GM19438 (cell line): ENCODE measurements at regions not wholly inside any gene's neighbourhood (a gene's known extent, or its start where the extent isn't known, plus 50 kb on each side); places are given as distances from the start of the nearest gene placed in this dataset.
A peak's percentile ranks its signal among the peaks of the same experiment; 100 is the strongest.
"Not testable (repeated sequence)": the region's sequence is repeated elsewhere in the genome, so short reads cannot be mapped to it uniquely, and the experiment has no call there.

Source experiments
- ATAC-seq: cut with Tn5 transposase; IDR thresholded peaks from one replicate; pipeline ENCODE4 v1.9.1; 2021; ENCODE audit warnings: low read depth; ENCODE audit not compliant: unreplicated experiment

- ATAC-seq = no peak
Observed at GRCh38 chr6:139521338-139521737, 146.9 kb upstream of the CITED2 start.

GRCh38 chr6:139520321-139520768 lies 145.9 kb upstream of the CITED2 start:
- ATAC-seq = no peak

- ATAC-seq = no peak
Observed at GRCh38 chr6:139519571-139520031, 145.2 kb upstream of the CITED2 start.

- ATAC-seq = no peak
Observed at GRCh38 chr6:139519097-139519496, 144.6 kb upstream of the CITED2 start.

- no peak for ATAC-seq
Observed at GRCh38 chr6:139518556-139519091, 144.2 kb upstream of the CITED2 start.

- ATAC-seq = not testable (repeated sequence)
Observed at GRCh38 chr6:139517998-139518555, 143.6 kb upstream of the CITED2 start.

GRCh38 chr6:139515511-139515910 lies 141.1 kb upstream of the CITED2 start:
- ATAC-seq = no peak

GRCh38 chr6:139514819-139515218 lies 140.4 kb upstream of the CITED2 start:
- no peak for ATAC-seq

GRCh38 chr6:139510040-139510790 lies 135.8 kb upstream of the CITED2 start:
- ATAC-seq = no peak

GRCh38 chr6:139509167-139509566 lies 134.7 kb upstream of the CITED2 start:
- no peak for ATAC-seq

- no peak for ATAC-seq
Observed at GRCh38 chr6:139508576-139508975, 134.1 kb upstream of the CITED2 start.

GRCh38 chr6:139508023-139508422 lies 133.6 kb upstream of the CITED2 start:
- no peak for ATAC-seq

- no peak for ATAC-seq
Observed at GRCh38 chr6:139500977-139501376, 126.5 kb upstream of the CITED2 start.

GRCh38 chr6:139498715-139499114 lies 124.3 kb upstream of the CITED2 start:
- no peak for ATAC-seq

GRCh38 chr6:139497345-139497961 lies 123.0 kb upstream of the CITED2 start:
- ATAC-seq = no peak

GRCh38 chr6:139496654-139497344 lies 122.4 kb upstream of the CITED2 start:
- no peak for ATAC-seq

GRCh38 chr6:139494376-139494990 lies 120.0 kb upstream of the CITED2 start:
- ATAC-seq = no peak

- peak; percentile 69 for ATAC-seq
Observed at GRCh38 chr6:139490482-139490881, 116.0 kb upstream of the CITED2 start.

GRCh38 chr6:139486476-139486799 lies 112.0 kb upstream of the CITED2 start:
- ATAC-seq = no peak

- no peak for ATAC-seq
Observed at GRCh38 chr6:139485742-139486475, 111.5 kb upstream of the CITED2 start.
